ENCODE measurements at regions not wholly inside any gene's neighbourhood (a gene's known extent, or its start where the extent isn't known, plus 50 kb on each side); places are given as distances from the start of the nearest gene placed in this dataset.

DNA sequence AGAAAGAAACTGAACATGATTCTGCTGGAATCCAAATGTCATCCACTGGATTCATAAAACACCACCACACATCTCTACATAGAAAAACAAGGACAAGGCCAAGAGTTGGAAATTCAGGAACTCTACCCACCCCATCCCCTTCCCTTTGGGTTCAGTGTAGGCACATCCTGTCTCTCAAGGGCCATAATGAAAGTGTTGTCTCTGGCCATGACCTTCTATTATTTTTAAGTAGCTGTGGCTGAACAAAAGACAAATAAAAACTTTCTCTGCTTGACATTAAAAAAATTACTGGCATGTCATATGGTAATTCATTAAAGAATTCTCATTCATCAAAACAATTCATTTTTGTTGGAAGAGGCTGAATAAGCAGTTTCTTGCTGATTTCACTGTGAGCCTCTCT, 54.9 kb upstream of the ZBTB18 start:
- H3K9me3 Mint-ChIP-seq = no peaks in the 10 kb centered on the region
- H3K4me1 Mint-ChIP-seq (ENCODE audit: low read depth) = no peaks in the 10 kb centered on the region
- H3K27me3 Mint-ChIP-seq (ENCODE audit: low read depth) = peaks cover 4% of the 10 kb centered on the region
- no peaks in the 10 kb centered on the region for H3K36me3 Mint-ChIP-seq (ENCODE audit: insufficient read depth)
- no peak overlapping the region for H3K4me3 Mint-ChIP-seq
- ATAC-seq (no peak), DNase-seq (no peak)

- Mint-ChIP-seq H3K4me1 (ENCODE audit: low read depth) (no peaks in the 10 kb centered on the region), H3K27me3 (ENCODE audit: low read depth) (no peaks in the 10 kb centered on the region), H3K9me3 (peaks cover 4% of the 10 kb centered on the region), H3K4me3 (no peak overlapping the region), H3K36me3 (ENCODE audit: insufficient read depth) (no peaks in the 10 kb centered on the region)
- ATAC-seq (no peak), DNase-seq (no peak)
These were observed 59.4 kb upstream of the ZBTB18 start for GRCh38 chr1:243991650-243992049.

DNA sequence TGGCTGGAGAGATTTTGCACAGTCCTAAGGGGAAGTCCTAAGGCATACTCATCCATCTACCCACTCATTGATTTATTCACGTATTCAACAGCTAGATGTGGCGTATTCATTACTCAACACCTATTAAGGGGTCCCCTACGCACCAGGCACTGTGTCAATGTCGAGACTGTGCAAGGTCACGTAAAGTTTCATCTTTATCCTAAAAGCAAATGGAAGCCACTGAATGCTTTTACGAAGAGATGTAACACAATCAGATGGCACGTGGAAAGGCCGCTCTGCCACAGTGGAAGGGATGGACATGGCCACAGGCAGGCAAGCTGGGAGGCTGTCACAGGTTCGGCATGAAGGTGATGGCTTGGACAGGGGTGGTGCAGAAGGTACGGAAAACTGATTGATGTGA, 66.3 kb upstream of the ZBTB18 start:
- DNase-seq (no peak), ATAC-seq (no peak)
- H3K4me1 Mint-ChIP-seq (ENCODE audit: low read depth) = no peaks in the 10 kb centered on the region
- H3K36me3 Mint-ChIP-seq (ENCODE audit: insufficient read depth) = no peaks in the 10 kb centered on the region
- H3K9me3 Mint-ChIP-seq = peaks cover under 1% of the 10 kb centered on the region
- H3K27me3 Mint-ChIP-seq (ENCODE audit: low read depth) = peaks cover 11% of the 10 kb centered on the region
- no peak overlapping the region for H3K4me3 Mint-ChIP-seq

- ATAC-seq = no peak
- Mint-ChIP-seq H3K27me3 (ENCODE audit: low read depth) (peaks cover 11% of the 10 kb centered on the region), H3K4me1 (ENCODE audit: low read depth) (no peaks in the 10 kb centered on the region), H3K4me3 (no peak overlapping the region), H3K36me3 (ENCODE audit: insufficient read depth) (no peaks in the 10 kb centered on the region), H3K9me3 (no peaks in the 10 kb centered on the region)
- no peak for DNase-seq
These were observed 68.5 kb upstream of the ZBTB18 start for GRCh38 chr1:243982447-243983018.

DNA sequence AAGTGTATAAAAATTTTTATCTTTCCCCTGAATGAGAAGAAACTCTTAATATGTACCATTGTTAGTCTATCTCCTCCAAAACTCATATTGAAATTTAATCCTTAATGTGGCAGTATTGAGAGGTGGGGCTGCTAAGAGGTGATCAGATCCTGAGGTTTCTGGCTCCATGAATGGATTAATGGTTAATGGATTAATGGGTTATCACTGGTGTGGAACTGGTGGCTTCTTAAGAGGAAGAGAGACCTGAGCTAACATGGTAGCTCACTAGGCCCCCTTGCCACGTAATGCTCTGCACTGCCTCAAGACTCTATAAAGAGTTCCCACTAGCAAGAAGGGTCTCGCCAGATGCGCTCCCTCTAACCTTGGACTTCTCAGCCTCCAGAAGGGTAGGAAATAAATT, 70.6 kb upstream of the ZBTB18 start:
- Mint-ChIP-seq H3K9me3 (no peaks in the 10 kb centered on the region), H3K27me3 (ENCODE audit: low read depth) (peaks cover 7% of the 10 kb centered on the region), H3K4me1 (ENCODE audit: low read depth) (no peaks in the 10 kb centered on the region), H3K36me3 (ENCODE audit: insufficient read depth) (no peaks in the 10 kb centered on the region), H3K4me3 (no peak overlapping the region)
- DNase-seq (no peak), ATAC-seq (no peak)

- H3K36me3 Mint-ChIP-seq (ENCODE audit: insufficient read depth) = no peaks in the 10 kb centered on the region
- ATAC-seq = no peak
These were observed 71.0 kb upstream of the ZBTB18 start for GRCh38 chr1:243980071-243980470.

GRCh38 chr1:243979396-243979795, 71.7 kb upstream of the ZBTB18 start:
- Mint-ChIP-seq H3K9me3 (no peaks in the 10 kb centered on the region), H3K27me3 (ENCODE audit: low read depth) (peaks cover 8% of the 10 kb centered on the region), H3K4me3 (no peak overlapping the region), H3K36me3 (ENCODE audit: insufficient read depth) (no peaks in the 10 kb centered on the region), H3K4me1 (ENCODE audit: low read depth) (no peaks in the 10 kb centered on the region)
- no peak for DNase-seq
- no peak for ATAC-seq

More at GRCh38 chr1:243980071-243980470, 71.0 kb upstream of the ZBTB18 start:
- no peaks in the 10 kb centered on the region for H3K4me1 Mint-ChIP-seq (ENCODE audit: low read depth)
- no peaks in the 10 kb centered on the region for H3K9me3 Mint-ChIP-seq
- no peak for DNase-seq
- peaks cover 7% of the 10 kb centered on the region for H3K27me3 Mint-ChIP-seq (ENCODE audit: low read depth)
- H3K4me3 Mint-ChIP-seq = no peak overlapping the region

- H3K4me1 Mint-ChIP-seq (ENCODE audit: low read depth) = no peaks in the 10 kb centered on the region
- no peak for DNase-seq
- no peaks in the 10 kb centered on the region for H3K36me3 Mint-ChIP-seq (ENCODE audit: insufficient read depth)
- H3K4me3 Mint-ChIP-seq = no peak overlapping the region
- ATAC-seq = no peak
- no peaks in the 10 kb centered on the region for H3K9me3 Mint-ChIP-seq
- peaks cover 3% of the 10 kb centered on the region for H3K27me3 Mint-ChIP-seq (ENCODE audit: low read depth)
These were observed 74.0 kb upstream of the ZBTB18 start for GRCh38 chr1:243977094-243977493.

DNA sequence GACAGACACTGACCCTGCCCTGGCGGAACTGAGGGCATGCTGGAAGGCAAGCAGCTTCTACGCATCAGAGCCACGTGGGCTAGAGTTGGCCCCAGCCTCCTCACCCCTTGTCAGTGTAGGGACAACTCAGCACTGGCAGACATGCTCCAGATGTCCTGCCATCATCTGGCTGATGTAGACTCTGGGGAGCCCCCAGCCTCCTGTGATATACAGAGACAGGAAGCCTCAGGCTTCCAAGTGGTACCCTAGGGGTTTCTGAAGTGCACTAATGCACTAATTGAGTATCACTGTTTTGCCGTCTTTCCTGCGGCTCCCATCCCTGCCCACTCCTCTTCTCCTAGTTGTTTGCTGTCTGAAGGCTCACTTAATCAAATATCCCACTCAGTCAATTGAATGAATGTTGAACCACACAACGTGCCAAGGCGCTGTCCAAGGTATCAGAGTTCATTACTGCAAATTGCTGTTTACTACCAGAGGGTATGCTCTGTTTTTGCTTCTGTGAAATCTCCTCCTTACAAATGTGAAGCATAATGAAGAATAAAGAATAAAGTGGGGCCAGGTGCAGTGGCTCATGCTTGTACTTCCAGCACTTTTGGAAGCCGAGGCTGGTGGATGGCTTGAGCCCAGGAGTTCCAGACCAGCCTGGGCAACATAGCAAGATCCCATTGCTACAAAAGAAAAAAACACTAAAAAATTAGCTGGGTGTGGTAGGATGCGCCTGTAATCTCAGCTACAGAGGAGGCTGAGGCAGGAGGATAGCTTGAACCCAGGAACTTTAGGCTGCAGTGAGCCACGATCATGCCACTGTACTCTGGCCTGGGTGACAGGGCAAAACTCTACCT, 76.4 kb upstream of the ZBTB18 start:
- H3K4me3 Mint-ChIP-seq = no peak overlapping the region
- ATAC-seq (no peak), DNase-seq (no peak)
- H3K27me3 Mint-ChIP-seq (ENCODE audit: low read depth) = peaks cover 3% of the 10 kb centered on the region
- H3K9me3 Mint-ChIP-seq = no peaks in the 10 kb centered on the region
- no peaks in the 10 kb centered on the region for H3K36me3 Mint-ChIP-seq (ENCODE audit: insufficient read depth)
- H3K4me1 Mint-ChIP-seq (ENCODE audit: low read depth) = no peaks in the 10 kb centered on the region

DNA sequence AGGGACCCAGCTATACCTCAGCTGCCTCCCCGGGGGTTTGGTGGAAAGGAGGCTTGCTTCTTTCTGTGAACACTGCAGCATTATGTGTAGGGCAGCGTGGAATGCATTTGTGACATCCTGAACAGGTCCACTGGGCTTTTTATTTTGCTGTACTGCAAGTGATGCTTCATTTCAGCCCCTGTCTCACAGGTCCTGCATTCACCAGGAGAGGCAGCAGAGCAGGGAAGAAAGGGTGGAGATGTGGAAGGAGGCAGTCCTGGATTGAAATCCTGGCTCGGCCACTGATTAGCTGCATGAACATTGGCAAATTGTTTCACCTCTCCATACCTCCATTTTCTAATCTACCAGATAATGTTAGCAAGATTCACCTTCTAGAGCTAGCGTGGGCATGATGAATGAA, 77.9 kb upstream of the ZBTB18 start:
- Mint-ChIP-seq H3K4me3 (no peak overlapping the region), H3K4me1 (ENCODE audit: low read depth) (no peaks in the 10 kb centered on the region), H3K36me3 (ENCODE audit: insufficient read depth) (no peaks in the 10 kb centered on the region), H3K9me3 (no peaks in the 10 kb centered on the region), H3K27me3 (ENCODE audit: low read depth) (peaks cover 3% of the 10 kb centered on the region)
- no peak for ATAC-seq
- DNase-seq = no peak

DNA sequence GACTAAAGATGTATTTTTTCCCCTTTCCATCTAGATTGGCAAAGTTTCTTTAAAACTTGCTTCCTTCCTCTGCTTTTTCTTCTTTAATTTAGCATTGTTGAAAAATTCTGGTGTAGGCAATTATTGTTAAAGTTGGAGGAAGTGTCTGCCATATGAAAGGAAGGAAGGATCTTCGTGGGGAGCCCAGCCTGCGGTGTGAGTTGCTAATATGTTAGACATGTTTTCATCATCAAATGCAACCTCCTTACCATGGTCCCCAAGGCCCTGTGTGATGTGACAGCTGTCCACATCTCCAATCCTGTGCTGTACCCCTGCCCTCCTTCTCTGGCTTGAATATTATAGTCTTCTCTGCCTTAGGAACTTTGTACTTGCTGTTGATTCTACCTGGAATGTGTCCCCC, 81.0 kb upstream of the ZBTB18 start:
- DNase-seq (no peak), ATAC-seq (no peak)
- no peaks in the 10 kb centered on the region for H3K9me3 Mint-ChIP-seq
- peaks cover 2% of the 10 kb centered on the region for H3K27me3 Mint-ChIP-seq (ENCODE audit: low read depth)
- H3K4me3 Mint-ChIP-seq = no peak overlapping the region
- no peaks in the 10 kb centered on the region for H3K4me1 Mint-ChIP-seq (ENCODE audit: low read depth)
- no peaks in the 10 kb centered on the region for H3K36me3 Mint-ChIP-seq (ENCODE audit: insufficient read depth)

GRCh38 chr1:243968413-243968812, 82.7 kb upstream of the ZBTB18 start:
- Mint-ChIP-seq H3K9me3 (no peaks in the 10 kb centered on the region), H3K4me1 (ENCODE audit: low read depth) (no peaks in the 10 kb centered on the region), H3K4me3 (no peak overlapping the region), H3K36me3 (ENCODE audit: insufficient read depth) (no peaks in the 10 kb centered on the region), H3K27me3 (ENCODE audit: low read depth) (no peaks in the 10 kb centered on the region)
- ATAC-seq = no peak
- DNase-seq = no peak

DNA sequence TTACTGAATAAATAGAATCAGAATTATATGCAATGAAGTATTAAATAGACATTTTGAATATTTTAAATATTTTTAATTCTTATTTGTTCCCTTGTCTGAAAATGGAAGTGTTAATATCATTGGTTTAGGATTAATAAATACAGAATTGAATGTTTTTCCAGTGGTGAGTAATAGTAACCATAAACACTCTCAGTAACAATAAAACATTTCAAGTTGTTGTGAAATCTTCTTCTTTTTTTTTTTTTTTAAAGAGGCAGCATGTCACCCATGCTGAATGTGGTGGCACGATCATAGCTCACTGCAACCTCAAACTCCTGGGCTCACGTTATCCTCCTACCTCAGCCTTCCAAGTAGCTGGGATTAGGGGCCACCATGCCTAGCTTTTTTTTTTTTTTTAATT, 86.2 kb upstream of the ZBTB18 start:
- H3K36me3 Mint-ChIP-seq (ENCODE audit: insufficient read depth) = no peaks in the 10 kb centered on the region
- H3K9me3 Mint-ChIP-seq = no peaks in the 10 kb centered on the region
- DNase-seq (no peak), ATAC-seq (no peak)
- peaks cover 2% of the 10 kb centered on the region for H3K27me3 Mint-ChIP-seq (ENCODE audit: low read depth)
- no peaks in the 10 kb centered on the region for H3K4me1 Mint-ChIP-seq (ENCODE audit: low read depth)
- H3K4me3 Mint-ChIP-seq = no peak overlapping the region

- ATAC-seq (no peak), DNase-seq (no peak)
- Mint-ChIP-seq H3K4me3 (no peak overlapping the region), H3K4me1 (ENCODE audit: low read depth) (no peaks in the 10 kb centered on the region), H3K9me3 (no peaks in the 10 kb centered on the region), H3K27me3 (ENCODE audit: low read depth) (peaks cover 9% of the 10 kb centered on the region), H3K36me3 (ENCODE audit: insufficient read depth) (no peaks in the 10 kb centered on the region)
These were observed 87.5 kb upstream of the ZBTB18 start for GRCh38 chr1:243963571-243963970.

GRCh38 chr1:243962541-243962940, 88.5 kb upstream of the ZBTB18 start:
- no peaks in the 10 kb centered on the region for H3K4me1 Mint-ChIP-seq (ENCODE audit: low read depth)
- peaks cover 13% of the 10 kb centered on the region for H3K27me3 Mint-ChIP-seq (ENCODE audit: low read depth)
- H3K36me3 Mint-ChIP-seq (ENCODE audit: insufficient read depth) = no peaks in the 10 kb centered on the region
- DNase-seq (no peak), ATAC-seq (no peak)
- no peaks in the 10 kb centered on the region for H3K9me3 Mint-ChIP-seq
- H3K4me3 Mint-ChIP-seq = no peak overlapping the region
